Hepatocyte (in vitro differentiated cells): ENCODE measurements at regions not wholly inside any gene's neighbourhood (a gene's known extent, or its start where the extent isn't known, plus 50 kb on each side); places are given as distances from the start of the nearest gene placed in this dataset.

ENCODE experiments used
- DNase-seq: peaks from one replicate; pipeline ENCODE4 v3.0.0-alpha.2; 2016; ENCODE audit warnings: low spot score
- H2AFZ ChIP-seq: fragments of 200-600 bp; sonication (generic); 2 replicates; pipeline ENCODE4 v1.6.0; 2016; ENCODE audit warnings: antibody characterized with exemption, mild to moderate bottlenecking
- H3K27ac ChIP-seq: fragments of 200-600 bp; sonication (generic); 2 replicates; pipeline ENCODE4 v1.5.1; 2016; ENCODE audit warnings: mild to moderate bottlenecking
- H3K27me3 ChIP-seq: fragments of 200-600 bp; sonication (generic); 2 replicates; pipeline ENCODE4 v1.6.1; 2016
- H3K36me3 ChIP-seq: fragments of 200-600 bp; sonication (generic); replicated peaks from 2 replicates; pipeline ENCODE4 v1.5.1; 2016; ENCODE audit warnings: low read depth; ENCODE audit not compliant: insufficient read depth
- H3K4me1 ChIP-seq: fragments of 200-600 bp; sonication (generic); 2 replicates; pipeline ENCODE4 v1.5.1; 2016; ENCODE audit warnings: mild to moderate bottlenecking, moderate library complexity; ENCODE audit not compliant: insufficient read depth
- H3K4me2 ChIP-seq: fragments of 200-600 bp; sonication (generic); 2 replicates; pipeline ENCODE4 v1.6.0; 2016
- H3K4me3 ChIP-seq: fragments of 200-600 bp; sonication (generic); 2 replicates; pipeline ENCODE4 v1.5.1; 2016; ENCODE audit warnings: mild to moderate bottlenecking
- H3K79me2 ChIP-seq: fragments of 200-600 bp; sonication (generic); 2 replicates; pipeline ENCODE4 v1.6.0; 2017; ENCODE audit warnings: mild to moderate bottlenecking
- H3K9me2 ChIP-seq: fragments of 200-600 bp; sonication (generic); replicated peaks from 2 replicates; pipeline ENCODE4 v1.6.0; 2017; ENCODE audit warnings: mild to moderate bottlenecking; ENCODE audit not compliant: insufficient read depth
- H3K9me3 ChIP-seq: fragments of 200-600 bp; sonication (generic); 2 replicates; pipeline ENCODE4 v1.5.1; 2016; ENCODE audit warnings: low read depth, mild to moderate bottlenecking
- H4K20me1 ChIP-seq: fragments of 200-600 bp; sonication (generic); 2 replicates; pipeline ENCODE4 v1.6.0; 2016; ENCODE audit warnings: mild to moderate bottlenecking; ENCODE audit not compliant: insufficient read depth, poor library complexity, severe bottlenecking
- EZH2 ChIP-seq: fragments of 200-600 bp; sonication (generic); IDR thresholded peaks from 2 replicates; pipeline ENCODE4 v1.6.1; 2016; ENCODE audit warnings: antibody characterized with exemption, mild to moderate bottlenecking, borderline replicate concordance
- EZH2phosphoT487 ChIP-seq: fragments of 200-600 bp; sonication (generic); IDR thresholded peaks from one replicate; pipeline ENCODE4 v1.6.1; 2018; ENCODE audit warnings: antibody characterized with exemption, mild to moderate bottlenecking, low read depth, moderate library complexity; ENCODE audit not compliant: unreplicated experiment, severe bottlenecking
- WGBS: methylation state at CpG from one replicate; pipeline ENCODE4 v1.1.6; 2016; ENCODE audit warnings: low lambda C conversion rate; ENCODE audit errors: missing lambda C conversion rate; 5-methylcytosine and 5-hydroxymethylcytosine counted together
- TF ChIP-seq, protein P1 (sequence below): fragments of 200-600 bp; sonication (generic); IDR thresholded peaks from 2 replicates; pipeline ENCODE4 v1.5.1; 2016; ENCODE audit warnings: antibody characterized with exemption, mild to moderate bottlenecking; ENCODE audit not compliant: poor library complexity

DNA sequence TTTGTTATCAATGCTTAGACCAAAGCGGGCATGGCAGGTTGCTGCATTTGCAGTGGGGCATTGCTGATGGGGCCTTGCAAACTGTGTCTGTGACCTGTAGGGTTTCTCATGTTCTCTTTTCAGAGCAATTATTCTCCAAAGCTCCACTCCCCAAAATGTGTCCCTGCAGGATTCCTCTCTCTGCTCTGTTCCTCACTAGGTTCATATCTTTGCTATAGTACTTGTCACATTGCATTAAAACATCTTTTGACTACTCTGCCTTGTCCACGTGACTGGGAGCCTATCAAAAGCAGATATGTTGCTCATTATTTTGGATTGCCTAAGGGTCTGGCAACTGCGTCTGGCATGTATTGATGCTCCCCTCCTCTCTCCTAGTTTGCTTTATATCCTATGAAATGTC is 177.7 kb upstream of the MID1 start:
- Histone ChIP-seq H2AFZ (no peak overlapping the region), H3K27me3 (no peaks in the 10 kb centered on the region), H3K4me1 (peaks cover 10% of the 10 kb centered on the region), H3K4me2 (no peak overlapping the region), H3K27ac (peak overlapping the region; percentile 71), H4K20me1 (no peaks in the 10 kb centered on the region), H3K4me3 (no peak overlapping the region), H3K36me3 (no peaks in the 10 kb centered on the region), H3K9me2 (no peaks in the 10 kb centered on the region), H3K79me2 (no peaks in the 10 kb centered on the region), H3K9me3 (no peaks in the 10 kb centered on the region)
- 62% methylated on average over 3 of the region's 3 CpGs for WGBS
- no peak for TF ChIP-seq EZH2phosphoT487
- TF ChIP-seq, protein P1, sequence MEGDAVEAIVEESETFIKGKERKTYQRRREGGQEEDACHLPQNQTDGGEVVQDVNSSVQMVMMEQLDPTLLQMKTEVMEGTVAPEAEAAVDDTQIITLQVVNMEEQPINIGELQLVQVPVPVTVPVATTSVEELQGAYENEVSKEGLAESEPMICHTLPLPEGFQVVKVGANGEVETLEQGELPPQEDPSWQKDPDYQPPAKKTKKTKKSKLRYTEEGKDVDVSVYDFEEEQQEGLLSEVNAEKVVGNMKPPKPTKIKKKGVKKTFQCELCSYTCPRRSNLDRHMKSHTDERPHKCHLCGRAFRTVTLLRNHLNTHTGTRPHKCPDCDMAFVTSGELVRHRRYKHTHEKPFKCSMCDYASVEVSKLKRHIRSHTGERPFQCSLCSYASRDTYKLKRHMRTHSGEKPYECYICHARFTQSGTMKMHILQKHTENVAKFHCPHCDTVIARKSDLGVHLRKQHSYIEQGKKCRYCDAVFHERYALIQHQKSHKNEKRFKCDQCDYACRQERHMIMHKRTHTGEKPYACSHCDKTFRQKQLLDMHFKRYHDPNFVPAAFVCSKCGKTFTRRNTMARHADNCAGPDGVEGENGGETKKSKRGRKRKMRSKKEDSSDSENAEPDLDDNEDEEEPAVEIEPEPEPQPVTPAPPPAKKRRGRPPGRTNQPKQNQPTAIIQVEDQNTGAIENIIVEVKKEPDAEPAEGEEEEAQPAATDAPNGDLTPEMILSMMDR: no peak
- TF ChIP-seq EZH2: no peak
- DNase-seq: no peak

DNA sequence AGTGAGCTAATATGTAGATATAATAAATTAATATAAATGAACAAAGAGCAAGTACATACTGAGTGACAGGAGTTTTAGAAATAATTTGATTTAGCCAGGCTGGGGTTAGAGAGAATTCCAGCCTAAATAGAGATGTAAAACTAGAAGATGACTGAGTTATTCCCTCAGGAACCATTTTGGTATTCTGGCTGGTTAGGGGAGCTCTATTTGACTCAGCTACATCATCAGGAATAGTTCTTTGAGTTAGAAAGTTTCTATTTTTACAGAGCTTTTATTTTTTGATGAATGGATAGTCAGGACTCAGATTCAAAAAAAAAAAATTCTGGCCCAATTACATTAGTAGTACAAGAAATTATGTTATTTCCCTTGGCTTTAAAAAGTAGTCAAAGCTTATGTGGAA is 180.4 kb upstream of the MID1 start:
- no peaks in the 10 kb centered on the region for H3K79me2 ChIP-seq
- TF ChIP-seq EZH2: no peak
- TF ChIP-seq, protein P1: no peak
- no peak for TF ChIP-seq EZH2phosphoT487
- H3K9me3 ChIP-seq: no peaks in the 10 kb centered on the region
- H3K27ac ChIP-seq: no peak overlapping the region
- H3K4me1 ChIP-seq: no peaks in the 10 kb centered on the region
- no peaks in the 10 kb centered on the region for H3K9me2 ChIP-seq
- no peak for DNase-seq
- H3K4me2 ChIP-seq: no peak overlapping the region
- no peak overlapping the region for H2AFZ ChIP-seq
- no peaks in the 10 kb centered on the region for H3K36me3 ChIP-seq
- no peaks in the 10 kb centered on the region for H3K27me3 ChIP-seq
- no peak overlapping the region for H3K4me3 ChIP-seq
- no peaks in the 10 kb centered on the region for H4K20me1 ChIP-seq

DNA sequence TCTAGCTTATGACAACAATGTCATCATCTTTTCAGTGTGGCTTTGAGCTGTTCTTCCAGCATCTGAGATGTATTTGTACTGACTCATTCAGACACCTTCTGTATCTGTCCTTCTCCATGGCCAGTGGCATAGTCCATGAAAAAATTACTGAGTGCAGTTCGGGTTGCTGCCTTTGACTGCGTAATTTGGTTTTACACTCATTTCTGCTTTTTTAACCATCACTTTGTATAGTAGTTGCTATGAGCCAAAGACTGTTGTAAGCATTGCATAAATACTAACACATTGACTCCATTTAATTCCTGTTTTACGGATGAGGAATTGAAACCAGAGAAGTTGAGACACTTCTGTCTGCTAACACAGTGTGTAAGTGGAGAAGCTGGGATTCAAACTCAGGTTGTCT is 190.7 kb upstream of the MID1 start:
- Histone ChIP-seq H3K4me3 (no peak overlapping the region), H3K36me3 (no peaks in the 10 kb centered on the region), H3K4me2 (no peak overlapping the region), H3K27me3 (no peaks in the 10 kb centered on the region), H3K4me1 (no peaks in the 10 kb centered on the region), H3K9me2 (no peaks in the 10 kb centered on the region), H3K9me3 (no peaks in the 10 kb centered on the region), H3K27ac (no peak overlapping the region), H2AFZ (no peak overlapping the region), H3K79me2 (no peaks in the 10 kb centered on the region), H4K20me1 (no peaks in the 10 kb centered on the region)
- TF ChIP-seq, protein P1: no peak
- TF ChIP-seq EZH2phosphoT487 (no peak), EZH2 (no peak)
- 85% methylated on average over 3 of the region's 3 CpGs for WGBS
- no peak for DNase-seq

DNA sequence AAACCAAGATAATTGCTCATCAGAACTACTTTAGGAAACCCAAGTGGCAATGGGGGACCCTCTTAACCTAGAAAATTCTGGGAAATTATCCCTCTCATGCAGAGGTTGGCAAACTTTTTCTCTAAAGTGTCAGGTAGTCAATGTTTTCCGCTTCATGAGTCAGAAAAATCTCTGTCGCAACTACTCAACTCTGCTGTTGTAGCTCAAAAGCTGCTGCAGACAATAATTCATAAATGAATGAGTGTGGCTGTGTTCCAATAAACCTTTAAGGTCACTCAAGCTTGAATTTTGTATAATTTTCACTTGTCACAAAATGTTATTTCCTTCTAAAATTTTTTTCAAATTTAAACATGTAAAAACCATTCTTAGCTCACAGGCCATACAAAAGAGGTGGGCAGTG is 193.4 kb upstream of the MID1 start:
- Histone ChIP-seq H3K9me3 (no peaks in the 10 kb centered on the region), H3K4me3 (no peak overlapping the region), H3K4me1 (no peaks in the 10 kb centered on the region), H3K36me3 (no peaks in the 10 kb centered on the region), H3K27me3 (no peaks in the 10 kb centered on the region), H4K20me1 (no peaks in the 10 kb centered on the region), H3K9me2 (no peaks in the 10 kb centered on the region), H3K27ac (no peak overlapping the region), H3K4me2 (no peak overlapping the region), H3K79me2 (no peaks in the 10 kb centered on the region), H2AFZ (no peak overlapping the region)
- no peak for TF ChIP-seq EZH2phosphoT487
- TF ChIP-seq, protein P1: no peak
- no peak for TF ChIP-seq EZH2
- 81% methylated on average over 2 of the region's 2 CpGs for WGBS
- no peak for DNase-seq
